Neuronal stem cell (in vitro differentiated cells): ENCODE measurements at regions not wholly inside any gene's neighbourhood (a gene's known extent, or its start where the extent isn't known, plus 50 kb on each side); places are given as distances from the start of the nearest gene placed in this dataset.
A peak's percentile ranks its signal among the peaks of the same experiment; 100 is the strongest.

ENCODE experiments used
- DNase-seq: peaks from one replicate; pipeline ENCODE4 v3.0.0-alpha.2; 2013; ENCODE audit warnings: low spot score
- H2AFZ ChIP-seq: one replicate; pipeline ENCODE4 v1.6.1; 2013; ENCODE audit warnings: mild to moderate bottlenecking, low read length, inconsistent platforms
- H2AK5ac ChIP-seq: 2 replicates; pipeline ENCODE4 v1.6.1; 2013; ENCODE audit warnings: low read depth, mild to moderate bottlenecking, inconsistent platforms, low read length, moderate library complexity, mixed read lengths
- H2BK120ac ChIP-seq: 2 replicates; pipeline ENCODE4 v1.6.1; 2013; ENCODE audit warnings: low read depth, mild to moderate bottlenecking, inconsistent platforms, low read length, moderate library complexity, mixed read lengths
- H2BK12ac ChIP-seq: one replicate; pipeline ENCODE4 v1.6.1; 2013; ENCODE audit warnings: low read length, inconsistent platforms
- H2BK15ac ChIP-seq: 2 replicates; pipeline ENCODE4 v1.6.1; 2013; ENCODE audit warnings: mild to moderate bottlenecking, low read length, inconsistent platforms, mixed read lengths
- H2BK5ac ChIP-seq: one replicate; pipeline ENCODE4 v1.6.1; 2013; ENCODE audit warnings: inconsistent platforms, mild to moderate bottlenecking, low read length, moderate library complexity
- H3K14ac ChIP-seq: one replicate; pipeline ENCODE4 v1.6.1; 2013; ENCODE audit warnings: low read length, inconsistent platforms
- H3K18ac ChIP-seq: 2 replicates; pipeline ENCODE4 v1.6.1; 2013; ENCODE audit warnings: low read length, inconsistent platforms
- H3K23ac ChIP-seq: 2 replicates; pipeline ENCODE4 v1.6.1; 2013; ENCODE audit warnings: low read depth, mild to moderate bottlenecking, mixed read lengths, low read length, inconsistent platforms; ENCODE audit not compliant: poor library complexity
- H3K27ac ChIP-seq: replicated peaks from 3 replicates; pipeline ENCODE4 v1.5.1; 2013; ENCODE audit warnings: low read length, inconsistent platforms
- H3K27me3 ChIP-seq, 3 experiments: 2 replicates each; pipeline ENCODE4 v1.6.1; 2013; ENCODE audit warnings: low read length in 3 of 3, mild to moderate bottlenecking in 2 of 3, inconsistent platforms in 1 of 3, low read depth in 1 of 3, mixed read lengths in 1 of 3, moderate library complexity in 1 of 3; ENCODE audit not compliant: control insufficient read depth in 3 of 3, insufficient read depth in 3 of 3
- H3K36me3 ChIP-seq, 2 donors: replicated peaks in 1 of 2; 2 replicates each; pipeline ENCODE4 v1.6.1; 2013; ENCODE audit warnings: low read length in 2 of 2; ENCODE audit not compliant: control insufficient read depth in 2 of 2, insufficient read depth in 2 of 2
- H3K4ac ChIP-seq: 2 replicates; pipeline ENCODE4 v1.6.1; 2013; ENCODE audit warnings: inconsistent platforms, mild to moderate bottlenecking, low read length, moderate library complexity
- H3K4me1 ChIP-seq, 2 donors: 1 replicate in 1 of 2; 2 replicates in 1 of 2; pipeline ENCODE4 v1.6.1; 2013; ENCODE audit warnings: low read length in 2 of 2, low read depth in 1 of 2; ENCODE audit not compliant: control insufficient read depth in 2 of 2, insufficient read depth in 1 of 2
- H3K4me2 ChIP-seq: one replicate; pipeline ENCODE4 v1.6.1; 2013; ENCODE audit warnings: mild to moderate bottlenecking, low read length, inconsistent platforms; ENCODE audit not compliant: insufficient read depth, poor library complexity, severe bottlenecking
- H3K4me3 ChIP-seq, 2 donors: 2 replicates each; pipeline ENCODE4 v1.5.1; 2013; ENCODE audit warnings: low read length in 2 of 2, mild to moderate bottlenecking in 2 of 2, inconsistent platforms in 1 of 2, moderate library complexity in 1 of 2
- H3K79me1 ChIP-seq: one replicate; pipeline ENCODE4 v1.6.1; 2013; ENCODE audit warnings: low read depth, mild to moderate bottlenecking, inconsistent platforms, low read length, moderate library complexity
- H3K9ac ChIP-seq: one replicate; pipeline ENCODE4 v1.6.1; 2013; ENCODE audit warnings: mild to moderate bottlenecking, low read depth, low read length, inconsistent platforms; ENCODE audit not compliant: poor library complexity
- H3K9me3 ChIP-seq, 2 donors: replicated peaks in 1 of 2; 2 replicates each; pipeline versions ENCODE3 to v1.6.1; 2013; ENCODE audit warnings: low read length in 2 of 2, mild to moderate bottlenecking in 2 of 2, inconsistent platforms in 1 of 2, low read depth in 1 of 2, mixed read lengths in 1 of 2, moderate library complexity in 1 of 2; ENCODE audit not compliant: control insufficient read depth in 2 of 2, insufficient read depth in 1 of 2
- H4K8ac ChIP-seq: one replicate; pipeline ENCODE4 v1.6.1; 2013; ENCODE audit warnings: low read depth, mild to moderate bottlenecking, inconsistent platforms, low read length, moderate library complexity
- H4K91ac ChIP-seq: one replicate; pipeline ENCODE4 v1.6.1; 2013; ENCODE audit warnings: low read length, low read depth, mild to moderate bottlenecking, inconsistent platforms; ENCODE audit not compliant: poor library complexity
- WGBS, 2 donors: extraction: QIAGEN DNeasy Blood & Tissue Kit; methylation state at CpG; one replicate each; pipeline ENCODE4 v1.1.7; 2013; ENCODE audit warnings: missing lambda C conversion rate in 2 of 2, mixed read lengths in 1 of 2; ENCODE audit not compliant: insufficient read length in 2 of 2, insufficient replicate concordance in 1 of 2; ENCODE audit errors: extremely low coverage in 2 of 2; 5-methylcytosine and 5-hydroxymethylcytosine counted together

DNA sequence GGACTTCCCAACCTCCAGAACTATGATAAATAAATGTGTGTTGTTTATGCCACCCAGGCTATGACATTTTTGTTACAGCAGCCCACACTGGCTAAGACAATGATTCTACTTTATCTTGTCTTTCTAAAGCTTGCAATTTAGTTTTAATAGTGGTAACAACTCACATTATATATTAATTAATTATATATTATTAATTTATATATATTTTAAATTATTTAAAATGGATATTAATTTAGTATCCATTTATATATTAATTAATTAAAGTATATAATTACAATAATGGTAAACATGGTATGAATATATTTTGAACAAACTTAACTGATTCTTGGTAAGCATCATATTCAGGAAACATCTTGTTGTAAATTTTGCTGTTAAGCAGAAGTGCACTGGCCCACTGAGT, 863.9 kb downstream of the MCTP2 start:
- no peaks in the 10 kb centered on the region for H3K4me1 ChIP-seq
- H3K79me1 ChIP-seq: no peaks in the 10 kb centered on the region
- no peaks in the 10 kb centered on the region for H3K27me3 ChIP-seq

DNA sequence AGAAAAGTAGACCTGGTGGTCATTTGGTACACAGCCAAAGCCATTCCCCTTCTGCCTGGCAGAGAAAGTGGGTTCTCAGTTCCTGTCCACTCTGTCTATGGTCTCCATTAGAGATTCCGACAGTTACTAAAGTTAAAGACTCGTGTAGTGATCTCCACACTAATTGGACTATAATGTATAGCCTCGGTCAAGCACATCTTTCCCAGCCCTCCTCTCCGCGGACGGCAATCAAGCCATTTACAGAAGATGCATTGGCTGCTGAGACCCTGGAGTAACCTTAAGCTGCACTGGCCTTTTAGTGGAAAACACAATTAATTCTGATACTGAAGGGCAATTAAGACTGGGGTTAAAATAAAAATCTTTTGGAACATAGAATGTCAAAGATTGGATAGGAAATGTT, 865.3 kb downstream of the MCTP2 start:
- no CpG with 5 or more reads among the region's 6 CpGs for WGBS, 2 donors
- no peak overlapping the region for H3K4me2 ChIP-seq
- H3K79me1 ChIP-seq: no peaks in the 10 kb centered on the region
- H3K27ac ChIP-seq: no peak overlapping the region
- no peaks in the 10 kb centered on the region for H3K27me3 ChIP-seq
- no peak overlapping the region for H4K91ac ChIP-seq
- no peaks in the 10 kb centered on the region for H3K36me3 ChIP-seq
- H3K4ac ChIP-seq: no peak overlapping the region
- H3K23ac ChIP-seq: no peak overlapping the region
- no peak overlapping the region for H3K4me3 ChIP-seq
- no peak overlapping the region for H3K18ac ChIP-seq
- H2BK120ac ChIP-seq: no peak overlapping the region
- H2BK15ac ChIP-seq: no peak overlapping the region
- no peak overlapping the region for H3K14ac ChIP-seq
- DNase-seq: no peak
- H2AFZ ChIP-seq: no peak overlapping the region
- no peak overlapping the region for H3K9ac ChIP-seq
- H3K9me3 ChIP-seq: no peaks in the 10 kb centered on the region
- no peak overlapping the region for H2BK5ac ChIP-seq
- no peak overlapping the region for H2AK5ac ChIP-seq
- H4K8ac ChIP-seq: no peak overlapping the region
- H3K4me1 ChIP-seq: no peaks in the 10 kb centered on the region
- no peak overlapping the region for H2BK12ac ChIP-seq

More for the DNA sequence above, 863.9 kb downstream of the MCTP2 start:
- Histone ChIP-seq H2AK5ac (no peak overlapping the region), H3K9me3 (no peaks in the 10 kb centered on the region), H4K8ac (no peak overlapping the region), H2AFZ (no peak overlapping the region), H2BK5ac (no peak overlapping the region), H2BK15ac (no peak overlapping the region), H2BK12ac (no peak overlapping the region), H4K91ac (no peak overlapping the region), H3K27ac (no peak overlapping the region), H3K18ac (no peak overlapping the region), H2BK120ac (no peak overlapping the region), H3K4ac (no peak overlapping the region), H3K14ac (no peak overlapping the region), H3K36me3 (no peaks in the 10 kb centered on the region), H3K4me2 (no peak overlapping the region), H3K23ac (no peak overlapping the region), H3K4me3 (no peak overlapping the region), H3K9ac (no peak overlapping the region)
- DNase-seq: no peak

DNA sequence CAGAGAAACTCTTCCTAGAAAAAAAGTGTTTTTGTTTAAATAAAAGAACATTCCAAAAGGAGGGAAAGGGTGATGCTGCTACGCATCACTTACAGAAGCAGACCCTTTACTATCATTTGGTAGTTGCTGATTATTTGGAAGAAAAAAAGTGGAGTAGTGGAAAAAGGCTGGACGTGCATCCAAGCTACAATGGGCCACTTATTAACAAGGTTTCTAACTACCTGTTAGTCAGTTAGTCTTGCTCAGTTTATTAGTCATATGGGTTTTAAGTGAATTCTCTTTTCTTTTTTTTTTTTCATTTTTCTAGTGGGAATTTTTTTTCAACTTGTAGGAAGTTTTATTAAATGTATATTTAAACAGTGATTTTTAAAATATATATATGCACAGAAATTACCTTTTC, 866.0 kb downstream of the MCTP2 start:
- Histone ChIP-seq H3K4me2 (no peak overlapping the region), H3K79me1 (no peaks in the 10 kb centered on the region), H3K9ac (no peak overlapping the region), H3K4ac (no peak overlapping the region), H3K4me3 (no peak overlapping the region), H4K91ac (no peak overlapping the region), H3K27ac (no peak overlapping the region), H2BK12ac (no peak overlapping the region), H2AK5ac (no peak overlapping the region), H3K9me3 (no peaks in the 10 kb centered on the region), H3K4me1 (no peaks in the 10 kb centered on the region), H3K18ac (no peak overlapping the region), H2BK5ac (no peak overlapping the region), H3K36me3 (no peaks in the 10 kb centered on the region), H2BK120ac (no peak overlapping the region), H4K8ac (no peak overlapping the region), H2BK15ac (no peak overlapping the region), H3K27me3 (no peaks in the 10 kb centered on the region), H3K23ac (no peak overlapping the region), H3K14ac (no peak overlapping the region), H2AFZ (no peak overlapping the region)
- DNase-seq: no peak
- WGBS, 2 donors: no CpG with 5 or more reads among the region's 2 CpGs

DNA sequence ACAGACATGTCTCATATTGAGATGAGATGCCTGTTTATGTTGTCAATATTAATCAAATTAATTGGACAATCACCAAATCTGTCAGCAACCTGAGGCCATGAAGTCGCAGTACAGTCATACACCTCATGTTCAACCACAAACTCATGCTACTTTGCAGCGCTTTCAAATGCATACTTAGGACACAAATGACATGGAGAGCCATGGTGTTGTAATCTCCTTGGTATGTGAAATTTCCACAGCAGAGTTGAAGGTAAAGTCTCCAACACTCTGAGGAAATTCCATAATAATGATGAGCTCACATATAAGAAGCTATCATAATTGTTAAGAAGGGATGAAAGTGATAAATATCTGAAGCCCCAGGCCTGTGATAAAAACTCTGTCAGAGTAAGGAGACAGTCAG, 873.9 kb downstream of the MCTP2 start:
- Histone ChIP-seq H3K9me3 (no peaks in the 10 kb centered on the region), H2BK5ac (no peak overlapping the region), H3K4me3 (no peak overlapping the region), H2BK12ac (no peak overlapping the region), H2AFZ (peak overlapping the region; percentile 9), H4K91ac (no peak overlapping the region), H3K27ac (no peak overlapping the region), H2BK120ac (no peak overlapping the region), H3K9ac (no peak overlapping the region), H3K4ac (no peak overlapping the region), H3K27me3 (no peaks in the 10 kb centered on the region), H3K36me3 (no peaks in the 10 kb centered on the region), H2BK15ac (no peak overlapping the region), H3K23ac (no peak overlapping the region), H3K18ac (no peak overlapping the region), H3K14ac (no peak overlapping the region), H4K8ac (no peak overlapping the region), H3K4me1 (no peaks in the 10 kb centered on the region), H3K4me2 (no peak overlapping the region), H3K79me1 (no peaks in the 10 kb centered on the region), H2AK5ac (no peak overlapping the region)
- no peak for DNase-seq
- no CpG with 5 or more reads among the region's 2 CpGs for WGBS, 2 donors
